Hippocampal formation (tissue), 2 donors: ENCODE measurements at regions not wholly inside any gene's neighbourhood (a gene's known extent, or its start where the extent isn't known, plus 50 kb on each side); places are given as distances from the start of the nearest gene placed in this dataset.
"Not testable (repeated sequence)": the region's sequence is repeated elsewhere in the genome, so short reads cannot be mapped to it uniquely, and the experiment has no call there.

Source experiments
- DNase-seq, 2 donors: peaks; one replicate each; lab custom pipeline; 2025; lab: John Stamatoyannopoulos, UW

- DNase-seq: no peak
Observed at GRCh38 chr20:29296256-29297230, 1960.9 kb upstream of the DEFB115 start.

GRCh38 chr20:29297411-29298270 lies 1959.8 kb upstream of the DEFB115 start:
- DNase-seq: no peak

GRCh38 chr20:29298271-29298590 lies 1959.2 kb upstream of the DEFB115 start:
- no peak for DNase-seq

- DNase-seq: no peak
Observed at GRCh38 chr20:29298759-29299613, 1958.5 kb upstream of the DEFB115 start.

GRCh38 chr20:29299811-29300578 lies 1957.5 kb upstream of the DEFB115 start:
- DNase-seq: no peak

GRCh38 chr20:29300579-29301551 lies 1956.6 kb upstream of the DEFB115 start:
- DNase-seq: no peak

- no peak for DNase-seq
Observed at GRCh38 chr20:29301624-29302259, 1955.7 kb upstream of the DEFB115 start.

GRCh38 chr20:29302979-29303644 lies 1954.4 kb upstream of the DEFB115 start:
- no peak for DNase-seq

GRCh38 chr20:29306390-29307072 lies 1950.9 kb upstream of the DEFB115 start:
- no peak for DNase-seq

- DNase-seq: not testable (repeated sequence)
Observed at GRCh38 chr20:29307484-29307883, 1950.0 kb upstream of the DEFB115 start.

- not testable (repeated sequence) for DNase-seq
Observed at GRCh38 chr20:29308956-29309355, 1948.5 kb upstream of the DEFB115 start.

GRCh38 chr20:29309481-29309880 lies 1948.0 kb upstream of the DEFB115 start:
- not testable (repeated sequence) for DNase-seq

- DNase-seq: not testable (repeated sequence)
Observed at GRCh38 chr20:29311046-29311445, 1946.4 kb upstream of the DEFB115 start.

- DNase-seq: not testable (repeated sequence)
Observed at GRCh38 chr20:29312679-29313078, 1944.8 kb upstream of the DEFB115 start.

- no peak for DNase-seq
Observed at GRCh38 chr20:29313481-29313880, 1944.0 kb upstream of the DEFB115 start.

- no peak for DNase-seq
Observed at GRCh38 chr20:29314294-29314693, 1943.2 kb upstream of the DEFB115 start.

- DNase-seq: no peak
Observed at GRCh38 chr20:29318871-29319461, 1938.5 kb upstream of the DEFB115 start.

- DNase-seq: no peak
Observed at GRCh38 chr20:29319725-29320124, 1937.7 kb upstream of the DEFB115 start.
